ENCODE measurements at regions not wholly inside any gene's neighbourhood (a gene's known extent, or its start where the extent isn't known, plus 50 kb on each side); places are given as distances from the start of the nearest gene placed in this dataset.
A peak's percentile ranks its signal among the peaks of the same experiment; 100 is the strongest.

DNA sequence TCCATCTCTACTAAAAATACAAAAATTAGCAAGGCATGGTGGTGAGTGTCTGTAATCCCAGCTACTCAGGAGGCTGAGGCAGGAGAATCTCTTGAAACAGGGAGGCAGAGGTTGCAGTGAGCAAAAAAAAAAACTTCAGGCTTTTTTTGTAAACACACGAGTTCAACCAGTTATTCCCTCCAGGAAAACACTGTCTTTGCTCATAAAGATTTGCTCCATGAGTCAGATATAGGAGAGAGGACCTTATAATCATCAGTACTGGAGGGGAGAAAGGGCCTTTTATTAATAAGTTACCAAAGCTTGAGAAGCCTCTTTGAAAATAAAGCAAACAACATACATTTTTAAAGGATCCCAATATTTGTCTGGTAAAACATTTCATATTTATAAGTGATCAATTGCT is 110.7 kb downstream of the EFNB2 start:
- DNase-seq (ENCODE audit: low spot score) (no peak), ATAC-seq (no peak)
- H3K27me3 Mint-ChIP-seq (ENCODE audit: insufficient read depth, low read depth, poor library complexity), result peaks cover 5% of the 10 kb centered on the region
- Histone ChIP-seq H3K4me2 (no peak overlapping the region), H3K27me3 (ENCODE audit: insufficient read depth) (no peaks in the 10 kb centered on the region), H3K4me3 (no peak overlapping the region), H3K27ac (ENCODE audit: low read depth) (no peak overlapping the region), H4K20me1 (replicated peaks; ENCODE audit: insufficient read depth) (no peaks in the 10 kb centered on the region), H3F3A (replicated peaks; ENCODE audit: low read depth) (no peaks in the 10 kb centered on the region), H3K4me1 (ENCODE audit: insufficient read depth) (peaks cover 18% of the 10 kb centered on the region), H3K9me2 (ENCODE audit: insufficient read depth) (no peaks in the 10 kb centered on the region; the same call in 1 of the 2 replicates), H3K79me2 (replicated peaks; ENCODE audit: insufficient read depth) (no peaks in the 10 kb centered on the region), H3K36me3 (ENCODE audit: insufficient read depth) (no peaks in the 10 kb centered on the region), H2AFZ (no peak overlapping the region)
- H3K4me1 Mint-ChIP-seq, result peaks cover 24% of the 10 kb centered on the region
- H3K27ac Mint-ChIP-seq, result no peak overlapping the region
- H3K4me3 Mint-ChIP-seq, result no peak overlapping the region
- no peak for TF ChIP-seq POLR2AphosphoS5 (IDR thresholded peaks at IDR 0.05; ENCODE audit: low read depth)
- no peaks in the 10 kb centered on the region for H3K36me3 Mint-ChIP-seq (ENCODE audit: low read depth)
- no peaks in the 10 kb centered on the region for H3K9me3 Mint-ChIP-seq

DNA sequence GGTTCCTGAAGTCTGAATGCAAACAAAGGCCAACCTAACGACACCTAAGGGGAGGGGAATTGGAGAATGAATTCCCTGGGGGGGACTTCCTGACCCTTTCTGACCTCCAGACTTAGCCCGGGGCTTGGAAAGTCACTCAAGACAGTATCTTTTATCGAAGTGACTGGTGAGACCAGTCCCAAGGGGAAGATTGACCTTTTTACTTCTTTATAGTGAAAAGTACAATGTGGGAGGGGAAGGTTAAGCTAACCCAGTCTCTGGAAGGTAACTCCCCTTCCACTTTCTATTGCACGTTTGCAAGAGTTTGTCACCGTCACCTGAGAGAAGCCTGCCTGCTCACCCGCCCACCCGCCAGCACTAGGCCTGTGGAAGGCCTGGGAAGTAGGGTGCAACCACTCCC is 111.9 kb downstream of the EFNB2 start:
- Mint-ChIP-seq H3K4me1 (peaks cover 24% of the 10 kb centered on the region), H3K9me3 (no peaks in the 10 kb centered on the region), H3K4me3 (no peak overlapping the region), H3K36me3 (ENCODE audit: low read depth) (no peaks in the 10 kb centered on the region), H3K27me3 (ENCODE audit: insufficient read depth, low read depth, poor library complexity) (peaks cover 5% of the 10 kb centered on the region), H3K27ac (no peak overlapping the region)
- no peak overlapping the region for H3K27ac ChIP-seq (ENCODE audit: low read depth)
- DNase-seq (ENCODE audit: low spot score) (peak; percentile 41), ATAC-seq (peak; percentile 68)
- H4K20me1 ChIP-seq (replicated peaks; ENCODE audit: insufficient read depth), result no peaks in the 10 kb centered on the region
- no peak overlapping the region for H3K4me3 ChIP-seq
- TF ChIP-seq, protein P1, sequence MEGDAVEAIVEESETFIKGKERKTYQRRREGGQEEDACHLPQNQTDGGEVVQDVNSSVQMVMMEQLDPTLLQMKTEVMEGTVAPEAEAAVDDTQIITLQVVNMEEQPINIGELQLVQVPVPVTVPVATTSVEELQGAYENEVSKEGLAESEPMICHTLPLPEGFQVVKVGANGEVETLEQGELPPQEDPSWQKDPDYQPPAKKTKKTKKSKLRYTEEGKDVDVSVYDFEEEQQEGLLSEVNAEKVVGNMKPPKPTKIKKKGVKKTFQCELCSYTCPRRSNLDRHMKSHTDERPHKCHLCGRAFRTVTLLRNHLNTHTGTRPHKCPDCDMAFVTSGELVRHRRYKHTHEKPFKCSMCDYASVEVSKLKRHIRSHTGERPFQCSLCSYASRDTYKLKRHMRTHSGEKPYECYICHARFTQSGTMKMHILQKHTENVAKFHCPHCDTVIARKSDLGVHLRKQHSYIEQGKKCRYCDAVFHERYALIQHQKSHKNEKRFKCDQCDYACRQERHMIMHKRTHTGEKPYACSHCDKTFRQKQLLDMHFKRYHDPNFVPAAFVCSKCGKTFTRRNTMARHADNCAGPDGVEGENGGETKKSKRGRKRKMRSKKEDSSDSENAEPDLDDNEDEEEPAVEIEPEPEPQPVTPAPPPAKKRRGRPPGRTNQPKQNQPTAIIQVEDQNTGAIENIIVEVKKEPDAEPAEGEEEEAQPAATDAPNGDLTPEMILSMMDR (conservative IDR thresholded peaks at IDR 0.05; ENCODE audit: low read depth in 2 of 2), result no peak
- H3K4me2 ChIP-seq, result peak overlapping the region; percentile 53; the same call in 1 of the 2 replicates
- H3F3A ChIP-seq (replicated peaks; ENCODE audit: low read depth), result no peaks in the 10 kb centered on the region
- H2AFZ ChIP-seq, result peak overlapping the region; percentile 60; the same call in 1 of the 2 replicates
- no peaks in the 10 kb centered on the region for H3K9me2 ChIP-seq (ENCODE audit: insufficient read depth)
- H3K4me1 ChIP-seq (ENCODE audit: insufficient read depth), result peaks cover 20% of the 10 kb centered on the region
- no peaks in the 10 kb centered on the region for H3K79me2 ChIP-seq (replicated peaks; ENCODE audit: insufficient read depth)
- H3K27me3 ChIP-seq (ENCODE audit: insufficient read depth), result no peaks in the 10 kb centered on the region
- no peaks in the 10 kb centered on the region for H3K36me3 ChIP-seq (ENCODE audit: insufficient read depth)

DNA sequence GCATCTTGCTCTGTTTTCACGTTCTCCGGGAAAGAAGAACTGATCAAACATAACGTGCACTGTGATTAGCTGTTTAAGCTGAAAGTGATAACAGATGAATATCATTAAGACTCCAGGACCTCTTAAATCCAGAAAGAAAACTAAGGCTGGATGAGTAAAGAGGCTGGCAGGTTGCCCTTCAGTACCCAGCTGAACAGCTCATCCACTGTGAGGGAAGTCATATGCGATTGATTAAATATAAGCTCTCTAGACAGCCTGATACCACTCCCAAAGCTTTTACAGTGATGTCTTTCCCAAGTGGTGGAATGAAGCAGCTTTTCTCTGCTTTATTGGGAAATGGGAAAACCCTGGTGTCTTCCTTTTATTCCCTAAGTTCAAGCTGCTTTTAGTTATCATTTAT is 116.9 kb downstream of the EFNB2 start:
- no peaks in the 10 kb centered on the region for H4K20me1 ChIP-seq (replicated peaks; ENCODE audit: insufficient read depth)
- ATAC-seq, result no peak
- no peak overlapping the region for H3K4me2 ChIP-seq
- H3K4me3 ChIP-seq, result no peak overlapping the region
- Mint-ChIP-seq H3K27me3 (ENCODE audit: insufficient read depth, low read depth, poor library complexity) (peaks cover 5% of the 10 kb centered on the region), H3K4me3 (no peak overlapping the region), H3K27ac (no peak overlapping the region), H3K9me3 (no peaks in the 10 kb centered on the region), H3K4me1 (peaks cover 38% of the 10 kb centered on the region), H3K36me3 (ENCODE audit: low read depth) (no peaks in the 10 kb centered on the region)
- H3K27ac ChIP-seq (ENCODE audit: low read depth), result no peak overlapping the region
- no peaks in the 10 kb centered on the region for H3K36me3 ChIP-seq (ENCODE audit: insufficient read depth)
- H2AFZ ChIP-seq, result no peak overlapping the region
- H3K4me1 ChIP-seq (ENCODE audit: insufficient read depth), result peaks cover 31% of the 10 kb centered on the region
- H3K9me2 ChIP-seq (ENCODE audit: insufficient read depth), result no peaks in the 10 kb centered on the region
- no peaks in the 10 kb centered on the region for H3F3A ChIP-seq (replicated peaks; ENCODE audit: low read depth)
- H3K27me3 ChIP-seq (ENCODE audit: insufficient read depth), result no peaks in the 10 kb centered on the region
- no peak for DNase-seq (ENCODE audit: low spot score)
- H3K79me2 ChIP-seq (replicated peaks; ENCODE audit: insufficient read depth), result no peaks in the 10 kb centered on the region
- TF ChIP-seq NANOG (IDR thresholded peaks at IDR 0.05; ENCODE audit: borderline replicate concordance) (no peak), CREB1 (CRISPR knock-in tag; IDR thresholded peaks at IDR 0.05; ENCODE audit: low read depth) (no peak), ZNF114 (CRISPR knock-in tag; IDR thresholded peaks at IDR 0.05) (no peak), EZH2 (IDR thresholded peaks at IDR 0.05; ENCODE audit: low read depth, unreplicated experiment) (no peak)
- TF ChIP-seq, protein P2, sequence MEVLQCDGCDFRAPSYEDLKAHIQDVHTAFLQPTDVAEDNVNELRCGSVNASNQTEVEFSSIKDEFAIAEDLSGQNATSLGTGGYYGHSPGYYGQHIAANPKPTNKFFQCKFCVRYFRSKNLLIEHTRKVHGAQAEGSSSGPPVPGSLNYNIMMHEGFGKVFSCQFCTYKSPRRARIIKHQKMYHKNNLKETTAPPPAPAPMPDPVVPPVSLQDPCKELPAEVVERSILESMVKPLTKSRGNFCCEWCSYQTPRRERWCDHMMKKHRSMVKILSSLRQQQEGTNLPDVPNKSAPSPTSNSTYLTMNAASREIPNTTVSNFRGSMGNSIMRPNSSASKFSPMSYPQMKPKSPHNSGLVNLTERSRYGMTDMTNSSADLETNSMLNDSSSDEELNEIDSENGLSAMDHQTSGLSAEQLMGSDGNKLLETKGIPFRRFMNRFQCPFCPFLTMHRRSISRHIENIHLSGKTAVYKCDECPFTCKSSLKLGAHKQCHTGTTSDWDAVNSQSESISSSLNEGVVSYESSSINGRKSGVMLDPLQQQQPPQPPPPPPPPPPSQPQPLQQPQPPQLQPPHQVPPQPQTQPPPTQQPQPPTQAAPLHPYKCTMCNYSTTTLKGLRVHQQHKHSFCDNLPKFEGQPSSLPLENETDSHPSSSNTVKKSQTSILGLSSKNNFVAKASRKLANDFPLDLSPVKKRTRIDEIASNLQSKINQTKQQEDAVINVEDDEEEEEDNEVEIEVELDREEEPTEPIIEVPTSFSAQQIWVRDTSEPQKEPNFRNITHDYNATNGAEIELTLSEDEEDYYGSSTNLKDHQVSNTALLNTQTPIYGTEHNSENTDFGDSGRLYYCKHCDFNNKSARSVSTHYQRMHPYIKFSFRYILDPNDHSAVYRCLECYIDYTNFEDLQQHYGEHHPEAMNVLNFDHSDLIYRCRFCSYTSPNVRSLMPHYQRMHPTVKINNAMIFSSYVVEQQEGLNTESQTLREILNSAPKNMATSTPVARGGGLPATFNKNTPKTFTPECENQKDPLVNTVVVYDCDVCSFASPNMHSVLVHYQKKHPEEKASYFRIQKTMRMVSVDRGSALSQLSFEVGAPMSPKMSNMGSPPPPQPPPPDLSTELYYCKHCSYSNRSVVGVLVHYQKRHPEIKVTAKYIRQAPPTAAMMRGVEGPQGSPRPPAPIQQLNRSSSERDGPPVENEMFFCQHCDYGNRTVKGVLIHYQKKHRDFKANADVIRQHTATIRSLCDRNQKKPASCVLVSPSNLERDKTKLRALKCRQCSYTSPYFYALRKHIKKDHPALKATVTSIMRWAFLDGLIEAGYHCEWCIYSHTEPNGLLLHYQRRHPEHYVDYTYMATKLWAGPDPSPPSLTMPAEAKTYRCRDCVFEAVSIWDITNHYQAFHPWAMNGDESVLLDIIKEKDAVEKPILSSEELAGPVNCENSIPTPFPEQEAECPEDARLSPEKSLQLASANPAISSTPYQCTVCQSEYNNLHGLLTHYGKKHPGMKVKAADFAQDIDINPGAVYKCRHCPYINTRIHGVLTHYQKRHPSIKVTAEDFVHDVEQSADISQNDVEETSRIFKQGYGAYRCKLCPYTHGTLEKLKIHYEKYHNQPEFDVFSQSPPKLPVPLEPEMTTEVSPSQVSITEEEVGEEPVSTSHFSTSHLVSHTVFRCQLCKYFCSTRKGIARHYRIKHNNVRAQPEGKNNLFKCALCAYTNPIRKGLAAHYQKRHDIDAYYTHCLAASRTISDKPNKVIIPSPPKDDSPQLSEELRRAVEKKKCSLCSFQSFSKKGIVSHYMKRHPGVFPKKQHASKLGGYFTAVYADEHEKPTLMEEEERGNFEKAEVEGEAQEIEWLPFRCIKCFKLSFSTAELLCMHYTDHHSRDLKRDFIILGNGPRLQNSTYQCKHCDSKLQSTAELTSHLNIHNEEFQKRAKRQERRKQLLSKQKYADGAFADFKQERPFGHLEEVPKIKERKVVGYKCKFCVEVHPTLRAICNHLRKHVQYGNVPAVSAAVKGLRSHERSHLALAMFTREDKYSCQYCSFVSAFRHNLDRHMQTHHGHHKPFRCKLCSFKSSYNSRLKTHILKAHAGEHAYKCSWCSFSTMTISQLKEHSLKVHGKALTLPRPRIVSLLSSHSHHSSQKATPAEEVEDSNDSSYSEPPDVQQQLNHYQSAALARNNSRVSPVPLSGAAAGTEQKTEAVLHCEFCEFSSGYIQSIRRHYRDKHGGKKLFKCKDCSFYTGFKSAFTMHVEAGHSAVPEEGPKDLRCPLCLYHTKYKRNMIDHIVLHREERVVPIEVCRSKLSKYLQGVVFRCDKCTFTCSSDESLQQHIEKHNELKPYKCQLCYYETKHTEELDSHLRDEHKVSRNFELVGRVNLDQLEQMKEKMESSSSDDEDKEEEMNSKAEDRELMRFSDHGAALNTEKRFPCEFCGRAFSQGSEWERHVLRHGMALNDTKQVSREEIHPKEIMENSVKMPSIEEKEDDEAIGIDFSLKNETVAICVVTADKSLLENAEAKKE (CRISPR knock-in tag; IDR thresholded peaks at IDR 0.05), result no peak
- TF ChIP-seq, protein P1 (conservative IDR thresholded peaks at IDR 0.05; ENCODE audit: low read depth in 2 of 2), result no peak

Data from GM23338 (cell line).